ENCODE measurements at regions not wholly inside any gene's neighbourhood (a gene's known extent, or its start where the extent isn't known, plus 50 kb on each side); places are given as distances from the start of the nearest gene placed in this dataset.

GRCh38 chr20:48325656-48326433 lies 502.0 kb downstream of the PREX1 start:
- DNase-seq: no peak

DNA sequence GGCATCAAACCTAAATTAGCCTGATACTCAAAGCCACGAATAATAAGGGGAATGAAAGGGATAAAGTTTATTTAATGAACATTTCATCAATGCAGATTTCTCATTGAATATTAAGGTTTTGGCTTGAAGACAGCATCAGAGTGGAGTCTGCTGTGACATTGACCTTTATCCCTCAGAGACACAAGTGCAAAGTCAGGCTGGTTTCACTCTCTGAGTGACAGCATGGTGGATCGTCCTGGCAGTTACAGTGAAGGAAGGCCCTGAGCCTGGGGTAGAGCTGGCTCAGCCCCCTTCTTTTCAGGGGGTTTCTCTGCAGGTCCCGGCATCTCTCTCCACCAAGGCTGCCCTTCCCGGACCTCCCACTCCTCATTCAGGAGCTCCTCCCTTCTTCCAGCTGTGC lies 503.1 kb downstream of the PREX1 start:
- no peak for DNase-seq

DNA sequence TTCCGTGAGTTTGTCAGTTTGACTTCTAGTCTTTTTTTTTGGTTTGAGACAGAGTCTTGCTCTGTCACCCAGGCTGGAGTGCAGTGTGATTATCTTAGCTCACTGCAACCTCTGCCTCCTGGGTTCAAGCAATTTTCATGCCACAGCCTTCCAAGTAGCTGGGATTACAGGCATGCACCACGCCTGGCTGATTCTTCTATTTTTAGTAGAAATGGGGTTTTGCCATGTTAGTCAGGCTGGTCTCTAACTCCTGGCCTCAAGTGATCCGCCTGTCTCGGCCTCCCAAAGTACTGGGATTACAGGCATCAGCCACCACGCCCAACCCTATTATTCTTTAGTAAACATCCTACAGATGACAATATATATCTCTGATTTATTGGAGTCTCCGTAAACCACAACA lies 506.5 kb downstream of the PREX1 start:
- no peak for DNase-seq

- DNase-seq: no peak
These were observed 507.7 kb downstream of the PREX1 start for GRCh38 chr20:48319943-48320584.

GRCh38 chr20:48317578-48317977 lies 510.2 kb downstream of the PREX1 start:
- no peak for DNase-seq

DNA sequence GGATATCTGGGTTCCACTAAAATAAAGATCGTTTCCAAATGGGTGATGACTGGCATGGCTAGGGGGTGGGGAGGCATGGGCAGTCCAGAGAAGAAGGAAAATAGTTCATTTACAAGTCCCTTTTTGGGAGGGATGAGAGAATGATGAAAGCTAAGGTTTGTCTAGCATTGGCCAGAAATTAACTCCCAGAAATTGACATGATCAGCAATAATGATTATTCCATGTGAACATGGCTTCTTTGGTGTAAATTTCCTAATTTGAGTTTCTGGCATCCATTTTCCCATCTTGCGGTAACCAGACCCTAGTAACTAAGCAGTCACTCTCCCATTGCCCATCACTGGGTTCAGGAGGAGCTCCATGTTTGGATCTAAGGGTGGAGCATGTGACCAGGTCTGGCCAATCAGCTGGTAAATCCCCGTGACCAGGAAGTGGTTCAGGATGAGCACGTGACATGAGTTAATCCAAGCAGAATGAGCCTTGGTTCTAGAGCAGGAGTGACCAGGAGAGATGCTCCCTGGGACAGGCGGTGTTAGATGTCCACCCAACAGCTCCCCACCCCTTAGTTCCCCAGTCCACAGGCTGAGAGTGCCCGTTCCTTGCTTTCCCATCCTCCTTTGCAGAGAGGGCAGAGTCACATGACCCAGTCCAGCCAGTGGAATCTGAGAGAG lies 512.7 kb downstream of the PREX1 start:
- no peak for DNase-seq

DNA sequence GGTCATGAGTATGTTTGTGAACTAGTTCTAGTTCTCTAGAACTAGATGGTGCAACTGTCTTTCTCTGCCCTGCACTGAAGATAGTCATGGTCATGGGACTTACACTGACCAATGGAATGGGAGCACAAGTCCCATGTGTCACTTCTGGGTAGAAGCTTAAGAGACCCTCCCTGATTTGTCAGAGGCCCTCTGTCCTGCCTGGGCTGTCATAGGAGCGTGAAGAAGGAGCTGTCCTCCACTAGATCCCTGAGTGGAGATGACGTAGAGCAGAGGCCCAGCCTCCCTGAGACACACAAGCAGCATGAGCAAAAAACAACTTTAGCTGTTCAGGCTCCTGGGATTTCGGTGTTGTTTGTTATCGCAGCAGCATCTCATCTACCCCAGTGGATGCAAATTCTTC lies 514.5 kb downstream of the PREX1 start:
- DNase-seq: no peak

DNA sequence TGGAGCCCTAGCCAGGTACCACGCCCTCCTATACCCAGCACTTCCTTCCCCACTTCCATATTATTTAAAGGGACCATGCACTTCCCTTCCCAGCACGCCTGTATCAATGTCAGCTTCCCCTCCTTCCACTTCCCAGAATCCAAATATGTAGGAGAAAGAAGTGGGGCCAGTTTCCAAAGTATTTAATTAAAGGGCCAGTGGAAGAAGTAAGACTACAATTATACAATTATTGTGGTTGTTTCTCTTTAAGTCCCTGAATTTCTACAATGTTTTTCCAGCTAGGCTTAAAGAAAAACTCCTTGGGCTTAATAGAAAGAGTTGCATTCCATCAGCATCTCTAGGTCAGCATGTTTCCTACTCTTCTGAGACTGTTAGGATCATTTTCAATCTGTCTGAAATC lies 515.8 kb downstream of the PREX1 start:
- DNase-seq: no peak

GRCh38 chr20:48310305-48310704 lies 517.5 kb downstream of the PREX1 start:
- DNase-seq: no peak

GRCh38 chr20:48309293-48309692 lies 518.5 kb downstream of the PREX1 start:
- DNase-seq: no peak

DNA sequence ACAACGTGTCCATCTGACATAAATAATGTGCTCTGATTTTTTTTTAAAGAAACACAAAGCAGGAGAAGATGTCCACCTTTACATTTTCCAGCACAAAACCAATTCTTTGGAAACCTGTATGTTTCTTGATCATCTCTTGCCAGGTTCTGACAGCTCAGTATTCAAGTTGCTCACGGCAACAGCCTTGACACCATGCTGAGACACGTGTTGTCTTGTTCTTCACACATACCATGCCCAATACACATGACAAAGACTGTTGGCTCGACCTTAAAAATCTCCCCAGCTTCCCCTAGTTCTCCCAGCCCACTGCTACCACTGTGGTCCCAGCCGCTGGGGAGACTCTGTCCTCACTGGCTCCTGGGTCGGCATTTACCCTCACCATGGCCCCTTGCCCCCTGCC lies 518.9 kb downstream of the PREX1 start:
- no peak for DNase-seq

GRCh38 chr20:48308232-48308781 lies 519.5 kb downstream of the PREX1 start:
- DNase-seq: no peak

DNA sequence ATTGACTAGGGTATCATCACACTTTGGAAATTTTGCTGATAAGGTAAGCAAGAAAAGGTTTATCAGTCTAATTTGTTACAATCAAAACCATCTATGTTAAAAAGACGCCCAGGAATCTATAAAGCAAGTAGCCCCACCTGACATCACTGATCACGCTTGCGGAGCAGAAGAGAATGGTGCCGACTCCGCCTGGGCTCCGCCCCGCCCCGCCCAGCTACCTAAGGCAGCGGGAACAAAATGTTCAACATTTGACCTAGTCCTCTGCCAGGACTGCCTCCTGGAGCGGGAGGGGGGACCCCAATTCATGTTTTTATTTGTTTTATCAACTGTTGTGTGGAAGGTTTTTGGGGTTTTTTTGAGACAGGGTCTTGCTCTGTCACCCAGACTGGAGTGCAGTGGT lies 520.5 kb downstream of the PREX1 start:
- DNase-seq: no peak

GRCh38 chr20:48302844-48303542 lies 517.7 kb upstream of the SULF2 start:
- no peak for DNase-seq

DNA sequence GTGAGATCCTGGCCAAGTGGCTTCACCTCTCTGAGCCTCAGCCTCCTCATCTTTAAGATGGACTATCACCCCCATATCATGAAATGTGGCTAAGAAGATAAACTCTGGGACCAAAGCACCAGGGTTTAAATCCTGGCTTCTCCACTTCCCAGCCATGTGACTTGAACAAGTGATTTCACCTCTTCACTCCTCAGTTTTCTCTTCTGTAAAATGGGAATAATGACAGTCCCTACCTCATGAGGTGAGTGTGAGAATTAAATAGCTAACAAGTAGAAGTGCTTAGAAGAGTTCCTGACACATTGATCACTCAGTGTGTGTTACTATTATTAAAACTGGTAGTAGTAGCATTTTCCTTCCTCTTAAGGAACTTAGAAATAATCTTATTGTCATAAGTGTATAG lies 516.9 kb upstream of the SULF2 start:
- no peak for DNase-seq

DNA sequence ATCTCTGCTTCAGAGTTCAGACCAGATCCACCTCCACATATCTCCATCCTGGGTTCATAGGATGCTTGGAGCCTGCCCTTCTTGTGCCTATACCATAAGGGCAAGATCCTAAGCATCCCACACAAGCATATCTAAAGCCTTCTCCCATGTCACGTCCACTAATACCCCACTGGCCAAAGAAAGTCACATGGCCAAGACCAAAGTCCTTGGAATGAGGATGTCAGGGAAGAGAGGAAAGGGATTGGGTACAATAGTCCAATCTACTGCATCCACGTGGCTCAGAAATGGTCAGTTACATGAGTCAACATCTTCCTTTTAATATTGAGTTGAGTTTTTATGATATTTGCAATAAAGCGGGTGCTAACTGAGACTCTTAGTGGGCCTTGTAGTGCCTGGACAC lies 515.9 kb upstream of the SULF2 start:
- DNase-seq: no peak

DNA sequence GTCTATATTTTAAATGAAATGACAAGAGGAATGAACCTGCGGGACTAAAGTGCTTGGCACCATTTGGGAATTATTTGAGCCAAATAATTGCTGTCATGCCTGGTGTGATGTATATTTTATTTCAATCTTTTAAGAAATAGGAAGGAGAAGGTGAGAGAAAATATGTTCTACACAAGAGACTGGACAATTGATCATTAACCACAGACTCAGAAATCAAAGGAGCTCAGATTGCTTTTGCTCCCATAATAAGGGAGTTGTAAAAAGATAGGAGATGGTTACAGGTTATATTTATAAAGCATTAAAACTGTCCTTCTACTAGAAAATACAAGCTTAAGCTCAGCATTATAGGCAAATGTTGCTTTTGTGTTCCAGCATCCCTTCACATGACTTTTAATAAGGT lies 515.2 kb upstream of the SULF2 start:
- no peak for DNase-seq

GRCh38 chr20:48298851-48299484 lies 513.7 kb upstream of the SULF2 start:
- DNase-seq: no peak

DNA sequence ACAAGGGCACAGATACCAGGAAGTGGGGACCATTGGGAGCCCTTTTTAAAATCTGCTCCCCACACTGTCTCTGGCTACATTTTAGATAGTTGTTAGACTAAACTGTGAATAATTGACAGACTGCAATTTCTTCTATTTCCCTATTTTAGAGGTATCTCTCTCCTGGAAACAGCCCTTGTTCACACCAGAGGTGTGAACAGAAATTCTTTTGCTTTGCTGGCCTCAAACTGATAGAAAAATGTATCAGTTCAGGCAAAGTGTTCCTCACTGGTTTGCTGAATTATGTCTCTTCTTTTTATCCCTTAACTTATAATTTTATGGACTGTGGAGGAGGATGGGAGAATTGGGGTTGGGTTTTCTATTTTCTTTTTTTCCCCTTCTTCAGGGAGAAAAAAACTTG lies 513.2 kb upstream of the SULF2 start:
- DNase-seq: no peak

DNA sequence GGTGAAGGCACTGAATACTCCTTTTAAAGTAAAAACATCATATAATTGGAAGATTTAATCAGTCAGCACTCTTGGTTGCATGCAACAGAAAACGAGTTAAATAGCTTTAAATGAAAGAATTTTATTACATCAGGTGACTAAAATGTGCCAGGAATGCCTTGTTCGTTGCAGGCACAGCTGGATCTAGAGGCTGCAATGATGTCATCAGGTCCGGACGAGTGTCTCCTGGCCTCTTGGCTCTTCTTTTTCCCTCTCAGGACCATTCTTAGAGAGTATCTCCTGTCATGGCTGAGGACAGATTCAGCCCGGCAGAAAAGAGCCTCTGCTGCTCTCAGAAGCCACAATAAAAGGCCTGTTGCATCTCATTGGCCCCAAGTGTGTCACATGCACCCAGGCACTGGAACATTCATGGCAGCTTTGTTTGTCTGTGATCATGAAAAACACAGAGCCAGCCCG lies 510.7 kb upstream of the SULF2 start:
- no peak for DNase-seq

GRCh38 chr20:48295445-48295903 lies 510.2 kb upstream of the SULF2 start:
- no peak for DNase-seq

DNA sequence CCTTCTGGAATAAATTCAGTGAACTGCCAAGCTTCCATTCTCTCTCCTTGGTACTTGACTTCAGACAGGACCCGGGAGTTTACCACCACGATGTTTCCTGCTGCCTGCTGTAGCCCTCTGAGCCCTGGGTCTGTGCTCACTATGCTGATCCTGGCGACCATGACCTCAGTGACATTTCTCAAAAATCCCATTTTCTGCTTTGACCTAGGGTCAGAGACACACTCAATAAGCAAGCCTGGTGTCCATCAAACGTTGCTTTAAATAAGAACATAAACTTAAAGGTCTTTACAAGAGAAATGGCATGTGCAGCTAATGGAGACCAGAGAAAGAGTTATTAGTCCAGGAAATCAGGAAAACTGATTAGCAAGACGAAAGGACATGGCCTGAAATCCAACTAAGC lies 509.7 kb upstream of the SULF2 start:
- no peak for DNase-seq

GRCh38 chr20:48294196-48294595 lies 508.9 kb upstream of the SULF2 start:
- no peak for DNase-seq

Measured in stimulated activated naive CD4-positive, alpha-beta T cell (primary cell).